ENCODE measurements at regions not wholly inside any gene's neighbourhood (a gene's known extent, or its start where the extent isn't known, plus 50 kb on each side); places are given as distances from the start of the nearest gene placed in this dataset.

DNA sequence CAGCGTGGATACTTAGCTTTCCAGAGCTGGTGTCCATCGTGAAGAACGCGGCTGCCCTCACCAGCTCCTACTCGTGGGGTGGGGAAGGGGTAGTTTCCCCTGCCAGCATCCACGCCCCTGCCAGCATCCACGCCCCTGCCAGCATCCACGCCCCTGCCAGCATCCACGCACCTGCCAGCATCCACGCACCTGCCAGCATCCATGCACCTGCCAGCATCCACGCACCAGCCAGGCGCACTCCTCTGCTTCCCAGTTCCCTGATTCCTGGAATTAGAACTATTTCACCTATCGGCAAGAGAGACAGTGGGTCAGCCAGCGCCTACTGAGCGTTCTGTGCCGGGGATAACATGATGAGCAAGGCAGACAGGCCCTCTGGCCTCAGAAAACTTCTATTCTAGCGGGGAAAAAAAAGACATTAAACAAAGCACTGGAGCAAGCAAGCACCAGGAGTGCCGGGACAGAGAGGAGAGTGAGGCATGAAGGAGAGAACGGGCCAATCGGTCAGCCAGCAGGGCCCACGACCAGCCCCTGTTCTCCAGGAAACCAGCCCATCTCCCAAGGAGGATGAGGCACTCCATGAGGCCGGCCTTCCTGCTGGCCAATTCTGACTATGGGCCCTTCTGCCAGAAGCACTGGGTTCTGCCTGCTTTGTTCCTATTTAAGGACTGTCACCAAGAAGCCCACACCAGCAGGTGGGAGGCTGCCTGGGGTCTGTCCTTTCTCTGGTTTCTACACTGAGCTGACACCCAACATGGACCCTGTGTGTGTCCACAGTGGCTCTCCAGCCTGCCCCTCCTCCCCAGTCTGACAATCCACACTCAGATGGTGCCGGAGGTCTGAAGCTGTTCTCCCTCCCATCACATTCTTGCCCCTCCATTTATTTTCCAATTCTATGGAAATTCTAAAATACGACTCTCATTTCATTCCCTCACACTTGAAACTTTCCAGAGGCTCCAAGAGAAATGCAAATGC is 78.4 kb upstream of the SALL3 start:
- no peak for DNase-seq
- Mint-ChIP-seq H3K27ac (no peak overlapping the region), H3K36me3 (ENCODE audit: low read depth) (no peaks in the 10 kb centered on the region), H3K27me3 (ENCODE audit: low read depth, poor library complexity) (peaks cover 14% of the 10 kb centered on the region), H3K9me3 (peaks cover 23% of the 10 kb centered on the region), H3K4me1 (peaks cover 12% of the 10 kb centered on the region), H3K4me3 (no peak overlapping the region)
- TF ChIP-seq, protein P1, sequence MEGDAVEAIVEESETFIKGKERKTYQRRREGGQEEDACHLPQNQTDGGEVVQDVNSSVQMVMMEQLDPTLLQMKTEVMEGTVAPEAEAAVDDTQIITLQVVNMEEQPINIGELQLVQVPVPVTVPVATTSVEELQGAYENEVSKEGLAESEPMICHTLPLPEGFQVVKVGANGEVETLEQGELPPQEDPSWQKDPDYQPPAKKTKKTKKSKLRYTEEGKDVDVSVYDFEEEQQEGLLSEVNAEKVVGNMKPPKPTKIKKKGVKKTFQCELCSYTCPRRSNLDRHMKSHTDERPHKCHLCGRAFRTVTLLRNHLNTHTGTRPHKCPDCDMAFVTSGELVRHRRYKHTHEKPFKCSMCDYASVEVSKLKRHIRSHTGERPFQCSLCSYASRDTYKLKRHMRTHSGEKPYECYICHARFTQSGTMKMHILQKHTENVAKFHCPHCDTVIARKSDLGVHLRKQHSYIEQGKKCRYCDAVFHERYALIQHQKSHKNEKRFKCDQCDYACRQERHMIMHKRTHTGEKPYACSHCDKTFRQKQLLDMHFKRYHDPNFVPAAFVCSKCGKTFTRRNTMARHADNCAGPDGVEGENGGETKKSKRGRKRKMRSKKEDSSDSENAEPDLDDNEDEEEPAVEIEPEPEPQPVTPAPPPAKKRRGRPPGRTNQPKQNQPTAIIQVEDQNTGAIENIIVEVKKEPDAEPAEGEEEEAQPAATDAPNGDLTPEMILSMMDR (IDR thresholded peaks at IDR 0.05): no peak

GRCh38 chr18:78901923-78902794 is 77.5 kb upstream of the SALL3 start:
- TF ChIP-seq, protein P1 (IDR thresholded peaks at IDR 0.05): no peak
- peaks cover 23% of the 10 kb centered on the region for H3K9me3 Mint-ChIP-seq
- peaks cover 12% of the 10 kb centered on the region for H3K4me1 Mint-ChIP-seq
- H3K27me3 Mint-ChIP-seq (ENCODE audit: low read depth, poor library complexity): peaks cover 14% of the 10 kb centered on the region
- DNase-seq: no peak
- H3K36me3 Mint-ChIP-seq (ENCODE audit: low read depth): no peaks in the 10 kb centered on the region
- no peak overlapping the region for H3K4me3 Mint-ChIP-seq
- no peak overlapping the region for H3K27ac Mint-ChIP-seq

DNA sequence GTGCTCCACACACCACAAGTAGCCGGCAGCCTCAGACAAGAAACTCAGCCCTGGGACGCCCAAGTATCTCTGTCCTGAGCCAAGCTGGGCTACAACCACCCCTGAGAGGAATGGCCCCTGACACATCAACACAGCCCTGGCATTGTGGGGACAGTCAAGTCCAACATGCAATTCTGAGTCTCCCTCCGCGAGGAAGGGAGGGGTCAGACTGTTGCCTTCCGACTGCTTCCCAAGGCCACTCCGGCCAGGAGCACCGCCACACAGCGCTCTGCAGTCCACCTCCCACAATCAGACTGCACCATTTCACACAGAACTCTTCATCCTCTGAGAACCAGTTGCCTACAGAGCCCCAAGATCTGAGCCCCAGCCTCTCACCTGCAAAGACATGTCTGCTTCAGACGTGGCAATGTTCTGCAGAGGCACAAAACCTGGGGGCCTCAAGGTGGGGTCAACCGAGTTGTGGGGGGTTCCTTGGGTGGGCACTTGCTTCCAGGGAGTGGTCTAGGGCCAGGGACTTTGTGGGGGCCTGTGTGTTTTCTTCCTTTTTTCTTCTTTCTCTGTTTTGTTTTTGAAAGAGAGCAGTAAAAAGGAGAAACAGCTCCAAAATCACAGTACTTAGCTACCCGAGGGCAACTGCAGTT is 76.7 kb upstream of the SALL3 start:
- no peak for DNase-seq
- TF ChIP-seq, protein P1 (IDR thresholded peaks at IDR 0.05): no peak

DNA sequence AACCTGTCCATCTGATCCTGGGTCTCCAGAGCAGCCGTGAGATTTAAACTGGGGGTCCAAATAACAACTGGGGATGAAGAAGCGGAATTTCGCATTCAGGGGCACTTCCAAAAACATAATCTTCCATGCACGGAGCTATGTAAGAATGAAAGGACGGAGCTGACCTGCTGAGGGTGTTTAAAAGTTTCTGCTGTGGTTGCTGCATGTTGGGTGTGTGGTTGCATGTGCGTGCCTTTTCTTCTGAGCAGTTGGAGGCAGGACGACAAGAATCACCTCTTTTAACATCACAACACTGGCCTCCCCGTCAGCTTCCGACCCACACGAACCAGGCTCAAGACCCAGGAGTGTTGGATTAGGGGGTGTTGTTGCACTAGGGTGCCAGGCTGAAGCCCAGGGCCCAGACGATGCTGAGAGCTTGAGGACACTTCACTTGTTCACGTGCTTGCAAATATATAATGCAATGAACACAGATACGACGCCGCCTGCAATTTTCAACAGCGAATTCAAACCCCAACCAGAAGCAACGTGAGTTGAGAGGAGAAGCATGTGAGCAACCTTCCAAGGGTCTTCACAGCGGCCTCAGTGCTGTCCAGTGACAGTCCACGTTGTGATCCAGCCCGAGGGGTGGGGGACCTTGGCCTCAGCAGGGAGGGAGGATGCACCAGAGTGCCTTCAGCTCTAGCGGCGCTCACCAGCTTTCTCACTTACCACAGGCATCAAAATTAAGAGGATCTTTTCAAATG is 76.0 kb upstream of the SALL3 start:
- DNase-seq: no peak
- Mint-ChIP-seq H3K9me3 (peaks cover 10% of the 10 kb centered on the region), H3K4me1 (peaks cover 12% of the 10 kb centered on the region), H3K4me3 (no peak overlapping the region), H3K27me3 (ENCODE audit: low read depth, poor library complexity) (peaks cover 14% of the 10 kb centered on the region), H3K36me3 (ENCODE audit: low read depth) (no peaks in the 10 kb centered on the region), H3K27ac (no peak overlapping the region)
- TF ChIP-seq, protein P1 (IDR thresholded peaks at IDR 0.05): no peak

More for the DNA sequence above, 76.7 kb upstream of the SALL3 start:
- Mint-ChIP-seq H3K9me3 (peaks cover 17% of the 10 kb centered on the region), H3K27me3 (ENCODE audit: low read depth, poor library complexity) (peaks cover 14% of the 10 kb centered on the region), H3K36me3 (ENCODE audit: low read depth) (no peaks in the 10 kb centered on the region), H3K4me1 (peaks cover 12% of the 10 kb centered on the region), H3K27ac (no peak overlapping the region), H3K4me3 (no peak overlapping the region)

GRCh38 chr18:78904179-78904531 is 75.5 kb upstream of the SALL3 start:
- Mint-ChIP-seq H3K4me3 (no peak overlapping the region), H3K27me3 (ENCODE audit: low read depth, poor library complexity) (peaks cover 14% of the 10 kb centered on the region), H3K9me3 (peaks cover 7% of the 10 kb centered on the region), H3K36me3 (ENCODE audit: low read depth) (no peaks in the 10 kb centered on the region), H3K4me1 (peaks cover 12% of the 10 kb centered on the region), H3K27ac (no peak overlapping the region)
- no peak for DNase-seq
- TF ChIP-seq, protein P1 (IDR thresholded peaks at IDR 0.05): no peak
